ENCODE measurements at regions not wholly inside any gene's neighbourhood (a gene's known extent, or its start where the extent isn't known, plus 50 kb on each side); places are given as distances from the start of the nearest gene placed in this dataset.

- Histone ChIP-seq H3K4me3 (no peak overlapping the region), H3K27ac (no peak overlapping the region)
- no peak for DNase-seq (ENCODE audit: low spot score)
- TF ChIP-seq CTCF (IDR thresholded peaks at IDR 0.05): no peak
Measured at GRCh38 chr14:21891921-21892320, 218.3 kb upstream of the OR4E1 start.

- H3K4me3 ChIP-seq: no peak overlapping the region
- H3K27ac ChIP-seq: no peak overlapping the region
- no peak for DNase-seq (ENCODE audit: low spot score)
- TF ChIP-seq CTCF (IDR thresholded peaks at IDR 0.05): no peak
Measured at GRCh38 chr14:21884995-21885394, 211.4 kb upstream of the OR4E1 start.

- H3K4me3 ChIP-seq: no peak overlapping the region
- no peak for DNase-seq (ENCODE audit: low spot score)
- no peak overlapping the region for H3K27ac ChIP-seq
- no peak for TF ChIP-seq CTCF (IDR thresholded peaks at IDR 0.05)
Measured at GRCh38 chr14:21882226-21882625, 208.6 kb upstream of the OR4E1 start.

GRCh38 chr14:21880918-21881317 is 207.3 kb upstream of the OR4E1 start:
- Histone ChIP-seq H3K4me3 (no peak overlapping the region), H3K27ac (no peak overlapping the region)
- no peak for DNase-seq (ENCODE audit: low spot score)
- TF ChIP-seq CTCF (IDR thresholded peaks at IDR 0.05): no peak

- Histone ChIP-seq H3K4me3 (no peak overlapping the region), H3K27ac (no peak overlapping the region)
- no peak for DNase-seq (ENCODE audit: low spot score)
- no peak for TF ChIP-seq CTCF (IDR thresholded peaks at IDR 0.05)
Measured at GRCh38 chr14:21875791-21876190, 202.2 kb upstream of the OR4E1 start.

GRCh38 chr14:21874946-21875345 is 201.3 kb upstream of the OR4E1 start:
- no peak overlapping the region for H3K27ac ChIP-seq
- DNase-seq (ENCODE audit: low spot score): no peak
- no peak for TF ChIP-seq CTCF (IDR thresholded peaks at IDR 0.05)
- no peak overlapping the region for H3K4me3 ChIP-seq

- Histone ChIP-seq H3K27ac (no peak overlapping the region), H3K4me3 (no peak overlapping the region)
- DNase-seq (ENCODE audit: low spot score): no peak
- no peak for TF ChIP-seq CTCF (IDR thresholded peaks at IDR 0.05)
Measured at GRCh38 chr14:21874167-21874566, 200.5 kb upstream of the OR4E1 start.
